ENCODE measurements at regions not wholly inside any gene's neighbourhood (a gene's known extent, or its start where the extent isn't known, plus 50 kb on each side); places are given as distances from the start of the nearest gene placed in this dataset.
"Not testable (repeated sequence)": the region's sequence is repeated elsewhere in the genome, so short reads cannot be mapped to it uniquely, and the experiment has no call there.

GRCh38 chr9:62827957-62828907, 1638.4 kb downstream of the SPATA31A7 start:
- H4K8ac ChIP-seq (ENCODE audit: extremely low read depth, insufficient read depth, low read length); H3K18ac ChIP-seq (ENCODE audit: extremely low read depth, low read length); H3K4ac ChIP-seq (replicated peaks; ENCODE audit: insufficient read length, low read depth, low read length); H3K9ac ChIP-seq (replicated peaks in 1 of 4; ENCODE audit: extremely low read depth in 1 of 4, low read depth in 3 of 4, low read length in 3 of 4); DNase-seq (ENCODE audit: low read depth in 1 of 2, low spot score in 2 of 2); H4K91ac ChIP-seq (replicated peaks; ENCODE audit: insufficient read length, low read length); H3K36me3 ChIP-seq (ENCODE audit: control insufficient read depth in 2 of 4, insufficient read depth in 4 of 4, low read length in 3 of 4); H2AK5ac ChIP-seq (ENCODE audit: low read depth, low read length); H2BK12ac ChIP-seq (ENCODE audit: low read depth, low read length); H3K14ac ChIP-seq (ENCODE audit: insufficient read length); H3K4me1 ChIP-seq (replicated peaks in 1 of 4; ENCODE audit: control insufficient read depth in 3 of 4, insufficient read depth in 4 of 4, low read length in 3 of 4); CTCF ChIA-PET (ENCODE audit: partially characterized antibody); H2BK5ac ChIP-seq (ENCODE audit: low read depth, low read length); H3K23ac ChIP-seq (ENCODE audit: insufficient read length); H3K79me1 ChIP-seq (ENCODE audit: low read depth, low read length); H4K20me1 ChIP-seq (replicated peaks in 1 of 2; ENCODE audit: control insufficient read depth in 1 of 2, insufficient read depth in 2 of 2, low read length in 2 of 2); POLR2A ChIA-PET (ENCODE audit: partially characterized antibody); H2BK15ac ChIP-seq (ENCODE audit: low read length); H2BK20ac ChIP-seq (ENCODE audit: low read length); H3K9me3 ChIP-seq (ENCODE audit: insufficient read depth in 2 of 2, low read depth in 1 of 2, low read length in 1 of 2); H3K4me3 ChIP-seq (ENCODE audit: extremely low read depth in 1 of 4, insufficient read depth in 2 of 4, low read depth in 3 of 4, low read length in 4 of 4); H2BK120ac ChIP-seq (replicated peaks; ENCODE audit: low read depth, low read length); H3K23me2 ChIP-seq (ENCODE audit: low read depth, low read length); H3K56ac ChIP-seq (replicated peaks; ENCODE audit: insufficient read length, low read depth, low read length); FAIRE-seq; H3K27ac ChIP-seq (ENCODE audit: low read depth, low read length); H4K5ac ChIP-seq (ENCODE audit: insufficient read length, low read depth, low read length); H3K4me2 ChIP-seq (ENCODE audit: insufficient read depth in 1 of 2, low read depth in 2 of 2, low read length in 2 of 2); H2AFZ ChIP-seq (ENCODE audit: low read length); H3K79me2 ChIP-seq (ENCODE audit: control insufficient read depth in 1 of 2, insufficient read depth in 2 of 2, low read length in 2 of 2): not testable (repeated sequence)
- 38% methylated on average over 1 of the region's 2 CpGs; no CpG with 5 or more reads in 1 of the 2 experiments for WGBS, 2 experiments (ENCODE audit: extremely low coverage in 1 of 2, insufficient coverage in 1 of 2, insufficient read length in 1 of 2, insufficient replicate concordance in 2 of 2, low coverage in 1 of 2, low lambda C conversion rate in 2 of 2, missing lambda C conversion rate in 1 of 2)
- H3K27me3 ChIP-seq (replicated peaks in 1 of 4; ENCODE audit: control insufficient read depth in 3 of 4, extremely low read depth in 1 of 4, insufficient read depth in 3 of 4, low read length in 3 of 4): peaks cover 14 to 54% (median 27%) of the 10 kb centered on the region in 4 experiments
